NAMALWA (cell line): ENCODE measurements at regions not wholly inside any gene's neighbourhood (a gene's known extent, or its start where the extent isn't known, plus 50 kb on each side); places are given as distances from the start of the nearest gene placed in this dataset.

ENCODE experiments used
- DNase-seq: peaks from one replicate; pipeline ENCODE4 v3.0.0-alpha.2; 2015; ENCODE audit warnings: low spot score

DNA sequence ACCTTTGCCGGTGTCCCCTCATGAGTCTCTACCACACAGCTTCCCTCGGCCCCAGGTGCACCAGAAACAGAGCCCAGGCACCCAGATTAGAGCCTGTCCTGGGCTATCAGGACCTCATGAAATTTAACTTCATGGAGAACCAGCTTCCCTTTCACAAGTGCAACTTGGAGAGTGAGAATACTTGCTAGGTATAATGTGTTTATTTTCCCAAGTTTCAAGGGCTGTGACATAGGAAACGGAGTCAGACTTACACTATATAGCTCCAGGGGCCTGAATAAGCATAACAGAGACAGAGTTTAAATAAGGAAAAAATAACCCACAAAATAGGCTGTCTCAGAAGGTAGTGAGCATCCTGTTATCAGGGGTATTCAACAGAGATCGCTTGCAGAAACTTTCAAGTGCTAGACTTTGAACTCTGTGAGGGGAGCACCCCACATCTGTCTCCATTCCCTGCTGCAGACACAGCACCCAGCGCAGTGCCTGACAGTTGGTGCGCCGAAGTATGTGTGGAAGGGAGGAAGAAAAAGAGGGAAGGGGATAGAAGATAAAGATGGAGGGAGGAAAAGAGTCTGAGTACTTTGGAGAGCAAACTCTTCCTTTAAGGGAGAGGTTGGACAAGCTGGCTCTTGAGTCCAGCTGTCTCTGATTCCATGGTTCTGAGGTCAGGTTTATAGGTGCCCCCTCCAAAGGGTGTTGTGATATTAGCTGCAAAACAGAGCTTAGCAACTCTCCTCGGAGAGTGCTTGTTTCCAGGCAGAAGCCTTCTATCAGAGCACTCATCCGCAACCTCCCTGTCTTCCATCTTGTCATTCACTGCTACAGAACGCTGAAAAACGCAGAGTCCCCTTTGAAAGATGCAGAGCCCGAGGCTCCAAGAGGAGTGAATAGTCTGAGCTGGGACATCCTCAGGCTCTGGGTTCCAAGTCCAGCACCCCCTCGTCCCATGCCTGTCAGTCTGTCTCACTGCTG, 84.8 kb downstream of the CPN2 start:
- no peak for DNase-seq

DNA sequence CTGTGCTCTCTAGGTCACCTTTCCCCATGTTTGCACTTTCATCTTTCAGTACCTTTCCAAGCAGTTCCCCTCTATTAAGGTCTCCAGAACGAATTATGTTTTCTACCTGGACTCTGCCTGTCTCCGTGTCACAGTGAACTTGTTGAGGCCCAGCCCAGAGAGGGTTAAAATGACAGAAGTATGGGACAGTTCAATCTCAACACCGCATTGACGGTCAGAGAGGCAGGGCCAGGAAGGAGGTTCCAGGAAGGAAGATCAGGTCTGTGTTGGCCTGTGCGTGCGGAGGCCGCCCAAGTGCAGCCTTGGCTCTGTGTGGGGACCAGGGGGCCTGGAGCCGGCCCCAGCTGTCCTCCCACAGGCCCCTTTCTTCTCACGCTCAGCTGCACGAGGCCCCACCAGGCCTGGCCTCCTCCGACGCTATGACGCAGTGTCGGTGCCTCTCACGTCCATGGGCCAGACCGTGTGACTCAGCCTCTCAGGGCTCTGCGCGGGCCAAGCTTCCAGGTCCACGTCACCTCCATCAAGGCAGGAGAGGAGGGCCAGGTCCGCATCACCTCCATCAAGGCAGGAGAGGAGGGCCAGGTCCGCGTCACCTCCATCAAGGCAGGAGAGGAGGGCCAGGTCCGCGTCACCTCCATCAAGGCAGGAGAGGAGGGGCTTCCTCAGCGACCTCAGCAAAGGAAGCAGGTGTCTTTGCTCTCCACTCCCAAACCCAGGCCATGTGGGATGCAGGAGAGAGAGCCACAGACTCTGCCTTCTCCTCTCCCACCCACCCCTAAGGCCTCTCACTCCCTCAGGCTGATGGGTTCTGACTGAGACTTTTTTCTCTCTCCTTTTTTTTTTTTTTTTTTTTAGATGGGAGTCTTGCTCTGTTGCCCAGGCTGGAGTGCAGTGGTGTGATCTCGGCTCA, 83.1 kb downstream of the CPN2 start:
- DNase-seq: no peak

DNA sequence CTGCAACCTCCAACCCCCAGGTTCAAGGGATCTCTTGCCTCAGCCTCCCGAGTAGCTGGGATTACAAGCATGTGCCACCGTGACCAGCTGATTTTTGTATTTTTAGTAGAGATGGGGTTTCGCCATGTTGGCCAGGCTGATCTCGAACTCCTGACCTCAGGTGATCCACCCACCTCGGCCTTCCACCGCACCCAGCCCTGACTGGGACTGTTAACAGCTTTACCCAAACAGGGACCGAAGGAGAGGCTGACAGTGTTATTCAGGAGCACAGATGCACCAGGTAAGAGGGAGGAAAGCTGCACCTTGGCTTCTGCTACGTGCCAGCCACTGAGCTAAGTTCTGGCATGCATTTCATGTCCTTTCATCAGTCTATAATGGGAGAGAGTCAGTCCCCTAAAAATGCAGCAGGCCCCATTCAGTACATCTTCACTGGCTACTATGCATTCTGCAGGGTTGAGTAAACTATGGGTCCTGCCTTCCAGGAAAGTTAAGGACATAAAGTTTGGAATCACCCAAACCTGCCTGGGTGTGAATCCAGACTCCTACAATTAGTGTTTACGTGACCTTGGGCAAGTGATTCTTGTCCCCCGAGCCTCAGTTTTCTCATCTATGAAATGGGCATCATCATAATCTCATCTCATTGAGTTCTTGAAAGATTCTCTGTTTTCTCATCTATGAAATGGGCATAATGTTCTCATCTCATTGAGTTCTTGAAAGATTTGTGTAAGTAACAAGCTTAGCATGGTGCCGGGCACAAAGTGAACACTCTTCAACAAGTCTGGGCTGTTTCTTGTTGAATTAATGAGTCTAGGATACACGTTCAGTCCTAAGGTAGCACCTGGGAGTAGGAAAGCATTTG, 82.2 kb downstream of the CPN2 start:
- DNase-seq: no peak

DNA sequence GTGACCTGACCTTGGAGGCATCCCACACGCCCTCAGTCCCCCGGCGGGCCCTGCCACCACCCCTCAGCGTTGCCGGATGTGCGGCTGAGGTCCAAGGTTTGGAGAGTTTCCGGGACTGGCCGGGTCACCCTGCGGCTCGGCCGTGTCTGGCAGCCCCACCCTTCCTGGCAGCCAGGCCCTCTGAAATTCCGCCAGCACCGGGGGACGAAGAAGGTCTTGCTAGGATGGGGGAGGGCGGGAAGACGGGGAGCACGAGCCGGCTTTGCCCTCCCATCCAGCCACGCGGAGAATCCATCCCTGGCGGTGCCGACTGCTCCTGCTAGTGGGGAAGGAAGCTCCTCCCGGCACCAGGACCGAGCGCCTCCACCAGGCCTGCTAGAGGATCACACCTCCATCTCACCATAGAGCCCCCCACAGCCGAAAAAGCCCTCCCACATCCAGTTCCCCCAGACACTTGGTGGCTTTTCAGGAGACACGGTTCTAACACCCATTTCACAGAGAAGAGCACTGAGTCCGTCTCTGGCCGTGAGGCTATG, 81.5 kb downstream of the CPN2 start:
- no peak for DNase-seq

DNA sequence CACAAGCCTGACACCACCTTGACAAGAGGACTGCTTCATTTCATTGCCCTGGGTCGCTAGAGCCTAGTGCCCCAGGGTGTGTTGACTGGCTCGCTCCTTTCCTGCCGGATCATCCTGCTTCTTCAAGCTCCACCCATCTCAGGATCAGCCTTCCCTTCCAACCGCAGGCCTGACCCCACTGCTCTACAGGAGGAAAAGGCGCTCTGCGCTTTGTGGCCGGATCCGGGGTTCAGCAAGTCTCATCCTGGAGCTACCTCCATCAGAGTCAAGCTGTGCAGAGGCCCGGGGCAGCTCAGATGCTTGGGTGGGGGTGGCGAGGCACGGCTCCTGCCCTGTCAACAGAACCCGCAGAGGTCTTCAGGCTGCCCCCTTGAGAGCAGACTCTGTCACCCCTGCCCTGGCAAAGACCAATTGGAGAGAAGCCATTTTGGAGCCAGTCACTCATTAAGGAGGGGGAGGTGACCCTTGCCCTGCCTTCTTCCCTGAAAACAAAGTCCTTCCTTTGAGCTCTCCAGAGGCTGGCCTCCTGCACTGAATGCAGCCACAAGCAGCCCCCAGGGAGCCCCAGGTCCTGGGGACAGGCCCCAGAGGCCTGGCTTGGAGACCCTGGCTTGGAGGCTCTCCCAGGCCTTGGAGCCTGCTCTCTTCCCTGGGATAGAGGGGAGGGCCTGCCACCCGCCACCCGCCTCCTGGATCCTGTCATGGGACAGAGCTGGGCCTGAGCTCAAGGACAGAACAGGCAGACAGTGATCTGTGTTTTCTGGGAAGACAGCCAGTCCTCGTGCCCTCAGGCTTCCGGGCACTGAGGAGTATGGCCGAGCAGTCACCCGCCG, 80.3 kb downstream of the CPN2 start:
- DNase-seq: no peak

DNA sequence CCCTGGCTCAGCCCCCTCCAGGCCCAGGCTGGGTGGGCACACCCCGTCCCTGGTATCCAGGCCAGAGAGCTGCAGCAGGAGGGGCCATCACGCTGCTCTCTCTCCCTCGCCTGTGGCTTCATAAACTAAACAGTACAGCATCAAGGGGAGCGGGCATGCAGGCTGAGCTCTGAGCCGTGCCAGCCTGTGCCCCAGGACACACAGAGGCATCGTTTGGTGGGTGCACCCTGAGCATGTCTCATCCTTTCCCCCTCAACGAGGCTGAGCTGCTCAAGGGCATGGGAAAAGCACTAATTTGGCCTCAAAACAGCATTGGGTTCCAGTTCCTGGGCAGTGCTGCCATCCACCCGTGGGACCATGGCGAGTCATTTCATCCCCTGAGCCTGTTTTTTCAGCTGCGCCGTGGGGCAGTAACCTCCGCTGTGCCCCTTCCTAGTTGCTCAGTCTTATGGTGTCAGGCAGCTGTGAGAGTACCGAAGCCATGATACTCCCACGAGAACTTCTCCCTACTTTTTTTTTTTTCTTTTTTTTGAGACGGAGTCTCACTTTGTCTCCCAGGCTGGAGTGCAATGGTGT, 79.6 kb downstream of the CPN2 start:
- no peak for DNase-seq

DNA sequence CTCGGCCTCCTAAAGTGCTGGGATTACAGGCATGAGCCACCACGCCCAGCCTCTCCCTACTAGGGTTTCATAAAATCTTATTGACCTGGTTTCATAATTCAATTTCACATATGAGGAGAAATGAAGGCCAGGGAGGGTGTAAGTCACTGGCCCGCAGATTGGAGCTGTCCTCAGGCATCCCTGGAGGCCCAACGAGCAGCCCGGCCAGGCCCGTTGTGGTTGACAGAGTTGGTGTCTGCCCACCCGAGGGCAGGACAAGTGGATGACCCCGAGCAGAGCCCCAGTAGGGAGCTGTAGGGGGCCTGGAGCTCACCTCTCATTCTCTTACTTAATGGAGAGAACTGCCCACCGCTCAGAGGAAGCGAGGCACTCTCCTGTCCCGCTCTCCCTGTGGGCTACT, 78.9 kb downstream of the CPN2 start:
- DNase-seq: no peak

DNA sequence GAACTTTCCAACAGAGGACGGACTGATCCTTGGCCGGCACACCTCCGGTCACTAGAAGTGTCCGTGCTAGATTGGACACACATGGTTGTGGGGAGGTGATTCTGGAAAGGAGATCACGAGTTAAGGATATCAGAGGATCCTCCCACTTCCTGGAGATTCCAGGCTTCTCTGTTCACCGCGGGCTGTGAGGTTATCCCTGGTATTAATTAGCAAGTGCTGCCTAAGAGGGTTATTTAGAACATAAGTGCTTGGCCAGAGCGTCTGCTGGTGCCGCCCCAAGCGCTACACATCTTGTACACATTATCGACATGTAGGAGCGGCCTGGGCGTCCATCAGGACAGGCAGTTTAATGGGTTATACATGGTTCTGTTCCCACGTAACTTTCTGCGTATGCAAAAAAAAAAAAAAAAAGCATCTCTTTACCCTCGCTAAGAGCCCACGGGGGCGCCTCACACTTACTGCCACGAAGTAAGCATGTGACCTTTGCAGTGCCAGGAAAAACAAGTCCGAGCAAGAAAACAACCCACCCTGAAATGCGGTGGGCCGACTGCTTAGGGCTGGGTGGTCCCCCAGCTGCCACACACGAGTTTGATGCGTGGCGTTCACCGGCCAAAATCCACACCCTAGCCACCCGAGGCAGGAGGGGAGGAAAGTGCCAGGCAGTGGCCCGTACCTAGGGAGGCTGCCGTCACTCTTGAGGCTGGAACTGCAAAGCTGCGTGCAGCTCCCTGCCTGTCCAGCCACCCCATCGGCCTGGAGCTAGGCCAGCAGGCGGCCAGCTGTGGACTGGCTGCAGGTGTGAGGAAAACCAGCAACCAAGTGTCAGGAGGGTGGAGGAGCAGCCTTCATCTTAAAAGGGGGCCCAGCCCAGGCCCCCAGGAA, 78.0 kb downstream of the CPN2 start:
- DNase-seq: no peak

DNA sequence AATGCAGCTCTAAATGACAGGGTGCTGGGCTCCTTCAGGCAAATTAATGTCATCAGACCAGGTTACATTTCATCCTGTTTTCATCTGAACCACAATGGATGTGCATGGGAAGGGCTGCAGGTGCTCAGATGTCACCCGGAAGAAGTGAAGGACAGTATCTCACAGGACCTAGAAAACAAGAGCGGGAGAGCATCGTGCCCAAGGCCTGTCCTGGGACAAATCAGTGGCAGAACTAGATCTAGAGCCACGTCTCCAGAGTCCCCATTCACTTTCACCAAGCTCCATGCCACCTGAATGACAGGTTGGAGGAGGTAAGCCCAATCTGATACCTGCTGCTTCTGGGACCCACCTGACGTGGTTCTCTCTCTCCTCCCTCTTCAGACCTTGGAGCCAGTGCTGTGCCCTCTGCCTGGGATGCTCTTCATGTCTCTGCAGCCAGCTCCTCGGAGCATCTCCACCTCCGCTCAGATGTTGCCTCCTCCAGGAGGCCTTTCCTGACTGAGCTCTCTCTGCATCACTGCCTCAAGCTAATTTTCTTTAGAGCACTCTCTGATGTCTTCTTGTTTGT, 77.3 kb downstream of the CPN2 start:
- DNase-seq: no peak

DNA sequence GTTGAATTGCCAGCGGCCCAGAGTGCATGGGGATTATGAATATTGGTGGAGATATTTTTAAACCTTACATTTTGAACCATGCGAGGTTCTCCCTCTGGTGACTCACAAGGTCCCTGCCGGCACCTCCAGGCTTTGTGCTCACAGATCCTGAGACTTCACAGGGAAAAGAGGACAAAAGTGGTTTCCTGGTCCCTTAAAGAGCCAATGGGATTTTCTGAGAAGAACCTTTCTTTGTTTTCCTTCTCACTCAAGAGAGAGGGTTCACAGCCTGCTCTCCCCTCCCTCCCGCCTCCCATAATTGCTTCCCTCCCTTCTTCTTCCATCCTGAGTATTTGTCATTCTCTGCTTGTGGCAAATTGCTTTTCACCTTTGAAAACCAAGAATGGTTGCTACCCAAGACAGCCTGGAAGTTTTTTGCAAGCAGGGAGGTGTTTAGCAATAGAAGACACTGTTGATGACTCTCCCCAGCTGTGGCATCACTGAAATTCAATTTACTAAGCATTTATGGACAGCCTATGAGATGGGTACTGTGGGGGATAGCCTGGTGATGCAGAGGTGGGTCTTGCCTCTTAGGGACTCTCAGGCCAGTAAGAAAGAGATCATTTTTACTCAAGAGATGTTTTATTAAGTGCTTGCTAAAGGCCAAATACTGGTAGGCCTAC, 76.6 kb downstream of the CPN2 start:
- peak; percentile 11 for DNase-seq

DNA sequence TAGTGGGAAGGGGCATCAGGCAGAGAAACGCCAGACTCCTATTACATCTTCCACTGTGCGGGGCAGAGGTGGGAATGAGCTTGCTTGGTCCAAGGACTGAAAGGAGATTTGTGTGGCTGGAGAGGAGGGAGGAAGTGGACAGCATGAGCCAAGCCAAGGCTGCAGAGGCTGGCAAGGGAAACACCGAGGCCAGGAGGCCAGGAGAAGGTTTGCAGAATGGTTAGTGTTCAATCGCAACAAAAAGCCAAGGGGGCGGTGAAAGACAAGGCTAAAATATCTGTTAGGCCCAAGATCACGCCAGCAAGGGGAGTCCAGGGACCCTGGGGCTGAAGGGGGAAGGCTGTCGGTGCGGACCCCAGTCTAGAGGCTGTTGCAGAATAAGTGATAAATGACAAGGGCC, 75.8 kb downstream of the CPN2 start:
- peak; percentile 36 for DNase-seq

DNA sequence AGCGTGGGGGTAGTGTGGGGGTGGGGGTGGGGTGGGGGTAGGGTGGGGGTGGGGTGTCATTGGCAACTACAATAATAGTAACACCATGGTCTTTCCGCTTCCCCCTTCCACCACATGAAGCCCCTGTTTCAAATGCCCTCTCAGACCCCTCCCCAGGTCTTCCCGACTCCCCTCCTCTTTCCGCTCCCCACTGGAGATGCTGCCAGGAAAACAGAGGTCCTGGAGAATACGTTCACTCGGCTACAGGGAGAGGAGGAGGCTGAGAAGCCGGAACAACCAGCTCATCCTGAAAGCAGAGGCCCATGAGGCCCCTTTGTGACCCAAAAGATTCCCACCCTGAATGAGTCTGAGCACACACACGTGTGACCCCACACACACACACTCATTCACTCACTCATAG, 75.4 kb downstream of the CPN2 start:
- peak; percentile 16 for DNase-seq

DNA sequence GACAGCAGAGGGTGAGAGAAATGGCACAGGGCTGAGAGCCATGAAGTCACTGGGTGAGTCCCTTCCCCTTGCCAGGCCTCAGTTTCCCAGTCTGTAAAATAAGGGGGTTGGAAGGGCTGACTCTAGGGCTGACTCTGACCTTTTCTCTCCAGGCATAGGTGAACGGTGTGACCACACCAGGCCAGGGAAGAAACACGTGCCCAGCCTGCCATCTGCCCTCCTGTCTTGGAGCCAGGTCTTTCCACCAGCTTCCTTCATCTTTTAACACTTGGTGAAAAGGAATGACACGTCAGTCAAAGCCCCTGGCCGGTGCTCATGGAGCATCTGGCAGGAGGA, 74.4 kb downstream of the CPN2 start:
- no peak for DNase-seq

DNA sequence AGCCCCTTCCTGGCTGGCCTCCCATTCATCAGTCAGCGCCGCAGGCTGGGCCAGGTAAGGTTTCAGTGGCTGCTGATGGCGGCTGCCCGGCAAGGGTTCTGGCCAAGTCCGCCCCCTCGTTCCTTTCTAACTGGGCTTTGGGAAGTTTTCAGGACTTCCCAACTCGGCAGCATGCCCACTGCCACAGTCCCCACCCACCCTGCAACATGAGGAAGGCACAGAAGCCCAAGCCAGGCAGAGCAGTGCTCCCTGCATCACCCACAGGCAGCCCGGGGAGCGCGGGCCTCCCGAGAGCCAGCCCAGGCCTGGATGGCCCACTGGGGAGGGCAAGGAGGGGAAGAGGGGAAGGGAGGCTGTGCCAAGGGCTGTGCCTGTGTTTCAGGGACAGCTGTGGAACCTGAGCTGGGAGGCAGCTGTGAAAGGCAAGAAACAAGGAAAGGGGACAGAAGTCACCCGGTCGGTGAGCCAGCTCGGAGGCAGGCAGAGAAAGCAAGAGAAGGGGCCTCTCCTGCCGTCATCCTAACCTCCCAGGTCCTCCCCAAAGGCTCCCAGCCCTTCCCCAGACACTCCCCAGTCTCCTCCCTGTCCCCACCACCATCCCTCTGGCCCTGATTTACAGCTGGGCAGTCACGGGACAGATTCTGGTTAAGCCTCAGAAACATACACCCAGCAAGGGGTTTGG, 73.9 kb downstream of the CPN2 start:
- no peak for DNase-seq

DNA sequence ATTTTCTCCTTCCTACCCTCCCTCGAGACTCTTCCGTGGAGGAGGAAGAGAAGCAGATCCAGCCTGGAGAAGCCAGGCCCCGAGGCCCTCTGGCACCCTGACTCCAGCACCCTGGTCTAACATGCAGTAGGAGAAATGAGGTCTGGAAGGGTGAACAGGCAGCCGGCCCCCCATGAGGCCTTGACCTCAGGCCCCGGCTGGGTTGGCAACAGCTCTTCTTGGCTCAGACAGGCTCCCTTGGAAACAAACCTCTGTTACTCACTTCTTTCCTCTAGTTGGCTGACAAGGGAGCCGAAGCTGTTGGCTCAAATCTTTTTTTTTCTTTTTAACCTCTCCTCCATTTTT, 73.4 kb downstream of the CPN2 start:
- no peak for DNase-seq

DNA sequence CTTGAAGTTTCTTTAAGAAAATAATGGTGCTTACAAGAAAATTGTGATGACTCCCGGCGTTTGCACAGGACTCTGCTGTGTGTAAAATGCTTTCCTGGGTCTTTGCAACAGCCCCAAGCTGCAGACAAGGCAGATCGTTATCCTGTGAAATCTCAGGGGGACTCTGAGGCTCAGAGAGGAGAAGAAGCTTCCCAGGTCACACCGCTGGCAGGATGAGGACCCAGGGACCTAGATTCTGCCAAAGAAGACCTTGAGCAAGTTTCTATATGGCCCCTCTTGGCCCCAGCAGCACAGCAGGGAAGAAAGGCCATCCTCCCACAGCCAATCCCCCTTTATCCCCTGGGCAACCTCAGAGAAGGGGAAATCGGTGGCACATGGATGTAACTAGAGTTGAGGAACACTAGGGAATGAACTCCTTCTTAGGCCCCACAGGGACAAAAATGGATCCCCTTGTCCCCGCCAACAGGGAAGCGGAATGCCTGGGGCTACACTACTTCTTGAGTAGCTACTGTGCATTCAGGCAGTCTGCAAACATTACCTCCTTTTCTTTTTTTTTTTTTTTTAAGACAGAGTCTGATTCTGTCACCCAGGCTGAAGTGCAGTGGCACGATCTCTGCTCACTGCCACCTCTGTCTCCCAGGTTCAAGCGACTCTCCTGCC, 72.8 kb downstream of the CPN2 start:
- DNase-seq: no peak

DNA sequence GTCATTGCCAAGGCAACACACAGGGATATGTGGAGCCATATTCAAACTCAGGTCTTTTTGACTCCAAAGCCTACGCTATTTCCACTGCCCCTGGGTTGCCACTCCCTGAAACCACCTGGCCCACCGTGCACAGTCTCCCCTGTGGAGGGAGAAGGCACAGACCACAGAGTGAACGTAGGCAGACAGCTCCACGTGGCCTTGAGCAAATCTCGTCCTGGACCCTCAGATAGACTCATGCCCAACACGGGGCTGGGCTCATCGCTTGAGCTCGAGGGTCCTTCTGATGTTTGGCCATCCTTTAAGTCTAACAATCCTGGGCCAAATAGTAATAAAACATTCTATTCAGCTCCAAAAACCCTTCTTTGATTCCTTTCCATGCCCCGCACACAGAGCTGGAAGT, 72.0 kb downstream of the CPN2 start:
- DNase-seq: no peak
